B cell (primary cell): ENCODE measurements at regions not wholly inside any gene's neighbourhood (a gene's known extent, or its start where the extent isn't known, plus 50 kb on each side); places are given as distances from the start of the nearest gene placed in this dataset.

ENCODE experiments used
- ATAC-seq: fragments of 200-7000 bp; cut with Tn5 transposase; one replicate; pipeline ENCODE4 v1.10.0; 2021; ENCODE audit warnings: low read depth, mild to moderate bottlenecking, moderate number of reproducible peaks, moderate library complexity
- CTCF ChIA-PET: fragments of 350-600 bp; sonication (Branson Sonifier 250); formaldehyde crosslinking; loops from one replicate; lab custom pipeline; 2021; ENCODE audit warnings: antibody characterized with exemption, inconsistent platforms; lab: Charles Lee
- POLR2A ChIA-PET: fragments of 350-600 bp; sonication (Branson Sonifier 250); formaldehyde crosslinking; loops from one replicate; lab custom pipeline; 2021; ENCODE audit warnings: antibody characterized with exemption; lab: Charles Lee
- DNase-seq: peaks from one replicate; pipeline ENCODE4 v3.0.0; 2013
- H2AFZ ChIP-seq: 2 replicates; pipeline ENCODE4 v1.6.1; 2012; ENCODE audit warnings: mild to moderate bottlenecking, low read depth, low read length; ENCODE audit not compliant: insufficient read depth, poor library complexity, severe bottlenecking
- H3K27ac ChIP-seq, 2 donors: 1 replicate in 1 of 2; 2 replicates in 1 of 2; pipeline ENCODE4 v1.5.1; 2012 to 2013; ENCODE audit warnings: low read length in 2 of 2, mild to moderate bottlenecking in 2 of 2, moderate library complexity in 1 of 2
- H3K27me3 ChIP-seq, 4 experiments: fragments of 200-600 bp in 1 of 4; sonication (generic) in 1 of 4; replicated peaks in 1 of 4; 1 replicate in 2 of 4; 2 replicates in 2 of 4; pipeline versions ENCODE4 v1.6.1 to v1.7.0; 2013 to 2016; ENCODE audit warnings: low read length in 3 of 4, mild to moderate bottlenecking in 2 of 4, mixed read lengths in 1 of 4, moderate library complexity in 1 of 4; ENCODE audit not compliant: insufficient read depth in 4 of 4, control insufficient read depth in 3 of 4; ENCODE audit errors: control extremely low read depth in 1 of 4
- H3K36me3 ChIP-seq, 2 experiments: replicated peaks in 1 of 2; 1 replicate in 1 of 2; 2 replicates in 1 of 2; pipeline versions ENCODE4 v1.6.1 to v1.7.1; 2013; ENCODE audit warnings: low read length in 1 of 2; ENCODE audit not compliant: insufficient read depth in 2 of 2, control insufficient read depth in 1 of 2; ENCODE audit errors: control extremely low read depth in 1 of 2, extremely low read depth in 1 of 2
- H3K4me1 ChIP-seq, 2 donors: fragments of 200-600 bp in 1 of 2; sonication (generic) in 1 of 2; 1 replicate in 1 of 2; 2 replicates in 1 of 2; pipeline versions ENCODE4 v1.5.1 to v1.6.1; 2013 to 2017; ENCODE audit warnings: low read length in 2 of 2; ENCODE audit not compliant: control insufficient read depth in 2 of 2, insufficient read depth in 2 of 2
- H3K4me2 ChIP-seq: replicated peaks from 2 replicates; pipeline ENCODE3; 2012; ENCODE audit warnings: mild to moderate bottlenecking, low read depth, low read length; ENCODE audit not compliant: poor library complexity, severe bottlenecking
- H3K4me3 ChIP-seq, 5 experiments: fragments of 200-600 bp in 1 of 5; sonication (generic) in 1 of 5; 1 replicate in 3 of 5; 2 replicates in 2 of 5; pipeline versions ENCODE4 v1.5.1 to v1.7.0; 2011 to 2016; ENCODE audit warnings: low read length in 4 of 5, mild to moderate bottlenecking in 4 of 5, low read depth in 2 of 5, control low read depth in 1 of 5, moderate library complexity in 1 of 5; ENCODE audit not compliant: insufficient read depth in 1 of 5; ENCODE audit errors: control extremely low read depth in 1 of 5, extremely low read depth in 1 of 5
- H3K79me2 ChIP-seq: fragments of 200-600 bp; sonication (generic); one replicate; pipeline ENCODE4 v1.6.0; 2016; ENCODE audit warnings: low read length; ENCODE audit not compliant: control insufficient read depth, insufficient read depth
- H3K9ac ChIP-seq: fragments of 200-600 bp; sonication (generic); 2 replicates; pipeline ENCODE4 v1.6.1; 2017; ENCODE audit warnings: mild to moderate bottlenecking, low read length, moderate library complexity
- H3K9me3 ChIP-seq, 3 donors: one replicate each; pipeline versions ENCODE4 v1.6.1 to v1.7.1; 2013; ENCODE audit warnings: low read length in 2 of 3; ENCODE audit not compliant: control insufficient read depth in 2 of 3, insufficient read depth in 1 of 3; ENCODE audit errors: control extremely low read depth in 1 of 3
- H4K20me1 ChIP-seq: 2 replicates; pipeline ENCODE4 v1.6.0; 2012; ENCODE audit warnings: mild to moderate bottlenecking, low read length; ENCODE audit not compliant: insufficient read depth, control insufficient read depth, poor library complexity, severe bottlenecking
- H3K27ac Mint-ChIP-seq: one replicate; pipeline ENCODE4 v1.8.0; 2021; ENCODE audit warnings: mixed read lengths
- H3K27me3 Mint-ChIP-seq: one replicate; pipeline ENCODE4 v1.8.0; 2021; ENCODE audit warnings: mixed read lengths
- H3K4me1 Mint-ChIP-seq: one replicate; pipeline ENCODE4 v1.8.0; 2021; ENCODE audit warnings: mixed read lengths
- H3K4me3 Mint-ChIP-seq: one replicate; pipeline ENCODE4 v1.8.0; 2021; ENCODE audit warnings: mixed read lengths
- H3K9me3 Mint-ChIP-seq: one replicate; pipeline ENCODE4 v1.8.0; 2022; ENCODE audit warnings: mixed read lengths; ENCODE audit not compliant: insufficient read depth
- CTCF ChIP-seq: fragments of 200-600 bp; IDR thresholded peaks from one replicate; pipeline ENCODE4 v1.8.0; 2022; ENCODE audit warnings: antibody characterized with exemption, mild to moderate bottlenecking
- EZH2 ChIP-seq: IDR thresholded peaks from 2 replicates; pipeline ENCODE4 v1.6.1; 2012; ENCODE audit warnings: borderline replicate concordance, low read depth, mild to moderate bottlenecking, moderate library complexity, low read length; ENCODE audit not compliant: insufficient read depth, poor library complexity, severe bottlenecking
- WGBS: methylation state at CpG from one replicate; pipeline ENCODE4 v1.1.5; 2013; ENCODE audit warnings: missing lambda C conversion rate; ENCODE audit not compliant: insufficient coverage; 5-methylcytosine and 5-hydroxymethylcytosine counted together
- intact Hi-C: fragments of 100-400 bp; cut with micrococcal nuclease; formaldehyde crosslinking; loops from one replicate; pipeline ENCODE4 v1.10.0; 2022

- Histone ChIP-seq H3K27ac (no peak overlapping the region), H3K9me3 (no peaks in the 10 kb centered on the region), H3K9ac (no peak overlapping the region), H4K20me1 (no peaks in the 10 kb centered on the region), H3K4me3 (no peak overlapping the region), H3K27me3 (no peaks in the 10 kb centered on the region), H2AFZ (no peak overlapping the region), H3K36me3 (no peaks in the 10 kb centered on the region), H3K79me2 (no peaks in the 10 kb centered on the region), H3K4me1 (peaks cover 38 to 51% of the 10 kb centered on the region in 2 donors), H3K4me2 (no peak overlapping the region)
- H3K9me3 Mint-ChIP-seq, result no peaks in the 10 kb centered on the region
- ChIA-PET POLR2A (no interaction called here), CTCF (interaction anchor here (1.9 to 2.0 kb wide), 2 partner anchors 19 to 83 kb away, joined by 8 to 26 read pairs; no protein-coding TSS in a partner anchor)
- H3K27me3 Mint-ChIP-seq, result no peaks in the 10 kb centered on the region
- peak overlapping the region; percentile 3 for H3K4me3 Mint-ChIP-seq
- peaks cover 33% of the 10 kb centered on the region for H3K4me1 Mint-ChIP-seq
- no peak overlapping the region for H3K27ac Mint-ChIP-seq
- no peak for DNase-seq
- no peak for ATAC-seq
- TF ChIP-seq EZH2, result no peak
- TF ChIP-seq CTCF, result no peak
- intact Hi-C loops, result no loop called here
Observed at GRCh38 chr10:6319119-6319518, 116.4 kb downstream of the PFKFB3 start.

- POLR2A ChIA-PET, result interaction anchor here (0.5 to 1.4 kb wide), 7 partner anchors 8 to 190 kb away, joined by 3 to 11 read pairs (median 6); no protein-coding TSS in a partner anchor
- no peaks in the 10 kb centered on the region for H4K20me1 ChIP-seq
- intact Hi-C loops, result loop anchor here (1.0 to 10.0 kb wide), 5 partner anchors 20 to 876 kb away; partner anchors contain the start of gene PFKFB3
Observed at GRCh38 chr10:6320320-6321010, 117.7 kb downstream of the PFKFB3 start.

More at GRCh38 chr10:6320320-6321010, 117.7 kb downstream of the PFKFB3 start:
- Mint-ChIP-seq H3K4me3 (no peak overlapping the region), H3K27me3 (no peaks in the 10 kb centered on the region), H3K27ac (peak overlapping the region; percentile 84), H3K4me1 (peaks cover 34% of the 10 kb centered on the region), H3K9me3 (no peaks in the 10 kb centered on the region)
- WGBS, result 21% methylated on average over 6 of the region's 6 CpGs
- Histone ChIP-seq H3K4me3 (no peak overlapping the region), H2AFZ (no peak overlapping the region), H3K9ac (peak overlapping the region; percentile 31), H3K4me2 (peak overlapping the region; percentile 62), H3K4me1 (peaks cover 38 to 51% of the 10 kb centered on the region in 2 donors), H3K27ac (no peak overlapping the region), H3K79me2 (no peaks in the 10 kb centered on the region), H3K27me3 (no peaks in the 10 kb centered on the region), H3K9me3 (no peaks in the 10 kb centered on the region), H3K36me3 (no peaks in the 10 kb centered on the region)
- ATAC-seq (peak; percentile 93), DNase-seq (peak; percentile 83)
- TF ChIP-seq CTCF, result no peak
- TF ChIP-seq EZH2, result no peak
- CTCF ChIA-PET, result interaction anchor here (0.6 to 2.7 kb wide), 12 partner anchors 9 to 118 kb away, joined by 3 to 26 read pairs (median 5); partner anchors contain the start of gene PFKFB3
